Liver (tissue), 7 donors: ENCODE measurements at regions not wholly inside any gene's neighbourhood (a gene's known extent, or its start where the extent isn't known, plus 50 kb on each side); places are given as distances from the start of the nearest gene placed in this dataset.

Source experiments
- DNase-seq: peaks from one replicate; pipeline ENCODE4 v3.0.0-alpha.2; 2017; ENCODE audit warnings: low spot score
- H3K27ac ChIP-seq, 2 donors: one replicate each; pipeline ENCODE4 v1.7.0; 2013; ENCODE audit warnings: inconsistent platforms in 2 of 2, low read length in 2 of 2, control low read depth in 1 of 2, low read depth in 1 of 2, mild to moderate bottlenecking in 1 of 2
- H3K27me3 ChIP-seq, 4 donors: one replicate each; pipeline versions ENCODE4 v1.6.1 to v1.7.0; 2013; ENCODE audit warnings: low read length in 3 of 4, inconsistent platforms in 1 of 4, mild to moderate bottlenecking in 1 of 4, moderate library complexity in 1 of 4; ENCODE audit not compliant: control insufficient read depth in 4 of 4, insufficient read depth in 4 of 4
- H3K36me3 ChIP-seq, 4 donors: one replicate each; pipeline versions ENCODE4 v1.6.1 to v1.7.0; 2013; ENCODE audit warnings: low read length in 3 of 4, mild to moderate bottlenecking in 3 of 4, low read depth in 1 of 4, moderate library complexity in 1 of 4; ENCODE audit not compliant: control insufficient read depth in 4 of 4, insufficient read depth in 3 of 4
- H3K4me1 ChIP-seq, 4 donors: one replicate each; pipeline versions ENCODE4 v1.6.1 to v1.7.0; 2013; ENCODE audit warnings: low read length in 3 of 4, mild to moderate bottlenecking in 3 of 4, moderate library complexity in 1 of 4; ENCODE audit not compliant: control insufficient read depth in 4 of 4, insufficient read depth in 4 of 4
- H3K4me3 ChIP-seq, 3 donors: one replicate each; pipeline versions ENCODE4 v1.6.1 to v1.7.0; 2013; ENCODE audit warnings: low read length in 3 of 3, control low read depth in 1 of 3, low read depth in 1 of 3, mild to moderate bottlenecking in 1 of 3
- H3K9ac ChIP-seq, 2 donors: one replicate each; pipeline ENCODE4 v1.7.0; 2013; ENCODE audit warnings: low read length in 2 of 2, mild to moderate bottlenecking in 2 of 2, moderate library complexity in 2 of 2, control low read depth in 1 of 2, low read depth in 1 of 2
- H3K9me3 ChIP-seq, 4 donors: one replicate each; pipeline versions ENCODE4 v1.6.1 to v1.7.0; 2013; ENCODE audit warnings: low read length in 3 of 4; ENCODE audit not compliant: control insufficient read depth in 4 of 4
- EGR1 ChIP-seq, 2 donors: IDR thresholded peaks; 2 replicates each; pipeline ENCODE4 v1.6.1; 2016 to 2018; ENCODE audit warnings: antibody characterized with exemption in 2 of 2, low read depth in 2 of 2
- FOXA1 ChIP-seq: IDR thresholded peaks from 2 replicates; pipeline ENCODE4 v1.6.1; 2016; ENCODE audit warnings: antibody characterized with exemption
- FOXA2 ChIP-seq: IDR thresholded peaks from 2 replicates; pipeline ENCODE4 v1.6.1; 2016; ENCODE audit warnings: antibody characterized with exemption
- GABPA ChIP-seq, 2 donors: IDR thresholded peaks in 1 of 2; conservative IDR thresholded peaks in 1 of 2; 2 replicates each; pipeline ENCODE4 v1.6.1; 2016; ENCODE audit warnings: antibody characterized with exemption in 2 of 2, mild to moderate bottlenecking in 1 of 2, moderate library complexity in 1 of 2
- JUND ChIP-seq, 2 donors: IDR thresholded peaks; 2 replicates each; pipeline ENCODE4 v1.6.1; 2016; ENCODE audit warnings: antibody characterized with exemption in 2 of 2
- RAD21 ChIP-seq, 2 donors: IDR thresholded peaks; 2 replicates each; pipeline ENCODE4 v1.6.1; 2016; ENCODE audit warnings: antibody characterized with exemption in 2 of 2, mild to moderate bottlenecking in 2 of 2
- RXRA ChIP-seq, 2 donors: IDR thresholded peaks; 2 replicates each; pipeline ENCODE4 v1.6.1; 2017 to 2018; ENCODE audit warnings: antibody characterized with exemption in 2 of 2, mild to moderate bottlenecking in 1 of 2
- TAF1 ChIP-seq: conservative IDR thresholded peaks from 2 replicates; pipeline ENCODE4 v1.6.1; 2016; ENCODE audit warnings: antibody characterized with exemption, mild to moderate bottlenecking
- YY1 ChIP-seq: IDR thresholded peaks from 2 replicates; pipeline ENCODE4 v1.6.1; 2016; ENCODE audit warnings: antibody characterized with exemption, mild to moderate bottlenecking
- WGBS: extraction: QIAGEN DNeasy Blood & Tissue Kit; methylation state at CpG from one replicate; pipeline ENCODE4 v1.1.7; 2013; 5-methylcytosine and 5-hydroxymethylcytosine counted together
- TF ChIP-seq, protein P1 (sequence below): IDR thresholded peaks from 2 replicates; pipeline ENCODE4 v1.6.1; 2016; ENCODE audit warnings: antibody characterized with exemption
- TF ChIP-seq, protein P2 (sequence below): IDR thresholded peaks from 2 replicates; pipeline ENCODE4 v1.6.1; 2016; ENCODE audit warnings: antibody characterized with exemption
- TF ChIP-seq, protein P3 (sequence below): IDR thresholded peaks from 2 replicates; pipeline ENCODE4 v1.6.1; 2016; ENCODE audit warnings: antibody characterized with exemption, mild to moderate bottlenecking
- TF ChIP-seq, protein P4 (sequence below): IDR thresholded peaks from 2 replicates; pipeline ENCODE4 v1.6.1; 2016; ENCODE audit warnings: antibody characterized with exemption
- donor health status: healthy.
- donor health status: healthy.
- donor health status: healthy.
- donor health status: healthy.

DNA sequence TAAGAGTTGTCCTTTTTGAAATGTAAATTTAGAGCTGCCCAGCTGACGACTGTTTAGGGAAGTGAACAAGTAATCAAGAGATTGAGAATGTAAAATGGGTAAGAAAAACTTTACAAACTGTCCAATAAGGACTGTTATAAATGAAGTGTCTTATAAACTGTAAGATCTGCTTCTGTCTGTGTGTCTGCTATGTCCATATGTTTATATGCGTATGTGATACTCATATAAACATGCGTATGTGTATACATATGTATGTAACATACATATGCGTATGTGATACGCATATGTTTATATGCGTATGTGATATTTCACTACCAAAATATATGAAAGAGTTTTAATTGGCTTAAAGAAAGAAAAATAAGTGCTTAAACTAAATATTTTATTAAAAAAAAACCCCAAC lies 416.0 kb upstream of the GALNTL6 start:
- DNase-seq: no peak
- Histone ChIP-seq H3K4me3 (no peak overlapping the region), H3K27me3 (peaks cover 0 to 3% (median 0%) of the 10 kb centered on the region in 4 donors), H3K27ac (no peak overlapping the region), H3K4me1 (no peaks in the 10 kb centered on the region), H3K36me3 (no peaks in the 10 kb centered on the region), H3K9me3 (no peaks in the 10 kb centered on the region), H3K9ac (no peak overlapping the region)
- no peak for TF ChIP-seq FOXA1
- TF ChIP-seq, protein P1, sequence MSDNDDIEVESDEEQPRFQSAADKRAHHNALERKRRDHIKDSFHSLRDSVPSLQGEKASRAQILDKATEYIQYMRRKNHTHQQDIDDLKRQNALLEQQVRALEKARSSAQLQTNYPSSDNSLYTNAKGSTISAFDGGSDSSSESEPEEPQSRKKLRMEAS: no peak
- TF ChIP-seq RXRA (IDR thresholded peaks at IDR 0.05): no peak
- TF ChIP-seq EGR1 (IDR thresholded peaks at IDR 0.05; ENCODE audit: low read depth in 2 of 2): no peak
- TF ChIP-seq, protein P2, sequence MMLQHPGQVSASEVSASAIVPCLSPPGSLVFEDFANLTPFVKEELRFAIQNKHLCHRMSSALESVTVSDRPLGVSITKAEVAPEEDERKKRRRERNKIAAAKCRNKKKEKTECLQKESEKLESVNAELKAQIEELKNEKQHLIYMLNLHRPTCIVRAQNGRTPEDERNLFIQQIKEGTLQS: no peak
- TF ChIP-seq YY1: no peak
- TF ChIP-seq TAF1: no peak
- TF ChIP-seq, protein P3, sequence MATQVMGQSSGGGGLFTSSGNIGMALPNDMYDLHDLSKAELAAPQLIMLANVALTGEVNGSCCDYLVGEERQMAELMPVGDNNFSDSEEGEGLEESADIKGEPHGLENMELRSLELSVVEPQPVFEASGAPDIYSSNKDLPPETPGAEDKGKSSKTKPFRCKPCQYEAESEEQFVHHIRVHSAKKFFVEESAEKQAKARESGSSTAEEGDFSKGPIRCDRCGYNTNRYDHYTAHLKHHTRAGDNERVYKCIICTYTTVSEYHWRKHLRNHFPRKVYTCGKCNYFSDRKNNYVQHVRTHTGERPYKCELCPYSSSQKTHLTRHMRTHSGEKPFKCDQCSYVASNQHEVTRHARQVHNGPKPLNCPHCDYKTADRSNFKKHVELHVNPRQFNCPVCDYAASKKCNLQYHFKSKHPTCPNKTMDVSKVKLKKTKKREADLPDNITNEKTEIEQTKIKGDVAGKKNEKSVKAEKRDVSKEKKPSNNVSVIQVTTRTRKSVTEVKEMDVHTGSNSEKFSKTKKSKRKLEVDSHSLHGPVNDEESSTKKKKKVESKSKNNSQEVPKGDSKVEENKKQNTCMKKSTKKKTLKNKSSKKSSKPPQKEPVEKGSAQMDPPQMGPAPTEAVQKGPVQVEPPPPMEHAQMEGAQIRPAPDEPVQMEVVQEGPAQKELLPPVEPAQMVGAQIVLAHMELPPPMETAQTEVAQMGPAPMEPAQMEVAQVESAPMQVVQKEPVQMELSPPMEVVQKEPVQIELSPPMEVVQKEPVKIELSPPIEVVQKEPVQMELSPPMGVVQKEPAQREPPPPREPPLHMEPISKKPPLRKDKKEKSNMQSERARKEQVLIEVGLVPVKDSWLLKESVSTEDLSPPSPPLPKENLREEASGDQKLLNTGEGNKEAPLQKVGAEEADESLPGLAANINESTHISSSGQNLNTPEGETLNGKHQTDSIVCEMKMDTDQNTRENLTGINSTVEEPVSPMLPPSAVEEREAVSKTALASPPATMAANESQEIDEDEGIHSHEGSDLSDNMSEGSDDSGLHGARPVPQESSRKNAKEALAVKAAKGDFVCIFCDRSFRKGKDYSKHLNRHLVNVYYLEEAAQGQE: no peak
- no peak for TF ChIP-seq JUND (IDR thresholded peaks at IDR 0.05)
- no peak for TF ChIP-seq FOXA2
- TF ChIP-seq GABPA (IDR thresholded peaks at IDR 0.05 in 1 of 2, conservative IDR thresholded peaks at IDR 0.05 in 1 of 2): no peak
- 89% methylated on average over 6 of the region's 6 CpGs for WGBS

DNA sequence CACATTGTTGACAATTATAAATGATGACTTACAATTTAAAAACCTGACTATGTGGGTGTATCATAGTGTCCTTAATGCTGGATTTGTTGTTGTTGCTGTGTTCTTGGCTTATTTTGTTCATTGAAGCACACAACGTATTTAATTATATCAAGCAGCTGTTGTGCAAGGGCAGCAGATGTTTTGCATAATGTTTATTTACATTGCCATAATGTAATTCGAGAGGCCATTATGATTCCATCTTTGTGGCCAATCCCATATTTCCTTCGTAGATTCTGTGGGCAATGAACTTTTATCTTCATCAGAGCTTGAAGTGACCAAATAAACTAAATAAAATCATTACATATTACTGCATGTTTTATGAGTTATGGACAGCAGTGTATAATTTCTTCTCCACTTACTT lies 422.6 kb upstream of the GALNTL6 start:
- no peak for TF ChIP-seq EGR1 (IDR thresholded peaks at IDR 0.05; ENCODE audit: low read depth in 2 of 2)
- TF ChIP-seq, protein P1: no peak
- TF ChIP-seq FOXA2: no peak
- TF ChIP-seq, protein P4, sequence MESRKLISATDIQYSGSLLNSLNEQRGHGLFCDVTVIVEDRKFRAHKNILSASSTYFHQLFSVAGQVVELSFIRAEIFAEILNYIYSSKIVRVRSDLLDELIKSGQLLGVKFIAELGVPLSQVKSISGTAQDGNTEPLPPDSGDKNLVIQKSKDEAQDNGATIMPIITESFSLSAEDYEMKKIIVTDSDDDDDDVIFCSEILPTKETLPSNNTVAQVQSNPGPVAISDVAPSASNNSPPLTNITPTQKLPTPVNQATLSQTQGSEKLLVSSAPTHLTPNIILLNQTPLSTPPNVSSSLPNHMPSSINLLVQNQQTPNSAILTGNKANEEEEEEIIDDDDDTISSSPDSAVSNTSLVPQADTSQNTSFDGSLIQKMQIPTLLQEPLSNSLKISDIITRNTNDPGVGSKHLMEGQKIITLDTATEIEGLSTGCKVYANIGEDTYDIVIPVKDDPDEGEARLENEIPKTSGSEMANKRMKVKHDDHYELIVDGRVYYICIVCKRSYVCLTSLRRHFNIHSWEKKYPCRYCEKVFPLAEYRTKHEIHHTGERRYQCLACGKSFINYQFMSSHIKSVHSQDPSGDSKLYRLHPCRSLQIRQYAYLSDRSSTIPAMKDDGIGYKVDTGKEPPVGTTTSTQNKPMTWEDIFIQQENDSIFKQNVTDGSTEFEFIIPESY: no peak
- no peak for TF ChIP-seq RAD21 (IDR thresholded peaks at IDR 0.05)
- Histone ChIP-seq H3K36me3 (no peaks in the 10 kb centered on the region), H3K9me3 (no peaks in the 10 kb centered on the region), H3K27ac (no peak overlapping the region), H3K9ac (no peak overlapping the region), H3K4me3 (no peak overlapping the region), H3K27me3 (peaks cover 0 to 3% (median under 1%) of the 10 kb centered on the region in 4 donors), H3K4me1 (no peaks in the 10 kb centered on the region)
- 56% methylated on average over 3 of the region's 3 CpGs for WGBS
- DNase-seq: no peak
